ENCODE measurements at regions not wholly inside any gene's neighbourhood (a gene's known extent, or its start where the extent isn't known, plus 50 kb on each side); places are given as distances from the start of the nearest gene placed in this dataset.

DNA sequence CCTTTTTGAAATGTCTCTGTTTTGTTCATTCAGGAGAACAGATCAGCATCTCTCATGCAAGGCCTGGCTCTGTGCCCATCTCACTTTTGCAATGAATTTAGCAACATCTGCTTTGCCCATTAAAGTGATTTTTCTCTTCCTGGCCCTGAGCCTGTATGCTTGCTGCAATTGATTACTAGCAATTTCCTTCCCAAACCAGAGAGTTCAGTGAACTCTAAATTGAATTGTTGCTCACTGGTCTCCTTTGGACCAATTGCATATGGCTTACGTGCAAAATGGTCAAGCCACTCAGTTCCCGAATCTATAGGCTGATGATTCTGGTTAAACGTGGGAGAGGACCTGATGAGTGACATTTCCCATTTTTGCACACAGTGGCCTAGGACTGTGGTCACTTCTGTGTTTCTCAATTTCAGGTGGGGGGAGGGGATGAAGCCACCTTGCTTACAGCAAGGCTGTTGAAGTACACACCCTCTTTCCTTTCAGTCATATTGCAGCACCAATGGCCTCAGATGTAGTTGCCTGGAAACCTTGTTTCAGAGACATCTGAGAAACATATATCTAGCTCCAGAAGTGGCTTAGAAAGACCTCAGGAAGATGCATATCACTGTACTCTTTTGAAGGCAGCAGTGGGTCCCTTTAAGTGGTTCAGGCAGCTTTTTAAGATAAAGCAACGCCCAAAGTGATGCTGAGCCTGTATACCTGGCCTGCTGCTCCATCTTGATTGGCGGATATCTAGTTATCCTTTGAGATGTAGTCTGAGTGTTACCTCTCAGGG, 201.4 kb downstream of the PTEN start (continued):
- TF ChIP-seq, protein P1, sequence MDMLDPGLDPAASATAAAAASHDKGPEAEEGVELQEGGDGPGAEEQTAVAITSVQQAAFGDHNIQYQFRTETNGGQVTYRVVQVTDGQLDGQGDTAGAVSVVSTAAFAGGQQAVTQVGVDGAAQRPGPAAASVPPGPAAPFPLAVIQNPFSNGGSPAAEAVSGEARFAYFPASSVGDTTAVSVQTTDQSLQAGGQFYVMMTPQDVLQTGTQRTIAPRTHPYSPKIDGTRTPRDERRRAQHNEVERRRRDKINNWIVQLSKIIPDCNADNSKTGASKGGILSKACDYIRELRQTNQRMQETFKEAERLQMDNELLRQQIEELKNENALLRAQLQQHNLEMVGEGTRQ (IDR thresholded peaks at IDR 0.05; ENCODE audit: borderline replicate concordance, low read depth, low read length), result no peak
- peak; percentile 41; the same call in 1 of the 2 replicates for TF ChIP-seq YY1 (IDR thresholded peaks at IDR 0.05; ENCODE audit: low read depth, low read length)
- peak; percentile 99 for TF ChIP-seq RUNX3 (IDR thresholded peaks at IDR 0.05; ENCODE audit: low read length)
- peak; percentile 85 for TF ChIP-seq SP1 (IDR thresholded peaks at IDR 0.05; ENCODE audit: low read depth, low read length)
- no peak for TF ChIP-seq CBX3 (IDR thresholded peaks at IDR 0.05; ENCODE audit: borderline replicate concordance, low read depth)
- TF ChIP-seq RELA (IDR thresholded peaks at IDR 0.05; ENCODE audit: borderline replicate concordance, partially characterized antibody), result peak; percentile 8
- peak; percentile 82; the same call in 1 of the 2 replicates for TF ChIP-seq SPI1 (IDR thresholded peaks at IDR 0.05; ENCODE audit: borderline replicate concordance, insufficient read depth, low read depth, low read length)
- no peak for TF ChIP-seq MYC (IDR thresholded peaks at IDR 0.05; ENCODE audit: insufficient read depth, insufficient read length, insufficient replicate concordance, low read length, severe bottlenecking)
- TF ChIP-seq, protein P2, sequence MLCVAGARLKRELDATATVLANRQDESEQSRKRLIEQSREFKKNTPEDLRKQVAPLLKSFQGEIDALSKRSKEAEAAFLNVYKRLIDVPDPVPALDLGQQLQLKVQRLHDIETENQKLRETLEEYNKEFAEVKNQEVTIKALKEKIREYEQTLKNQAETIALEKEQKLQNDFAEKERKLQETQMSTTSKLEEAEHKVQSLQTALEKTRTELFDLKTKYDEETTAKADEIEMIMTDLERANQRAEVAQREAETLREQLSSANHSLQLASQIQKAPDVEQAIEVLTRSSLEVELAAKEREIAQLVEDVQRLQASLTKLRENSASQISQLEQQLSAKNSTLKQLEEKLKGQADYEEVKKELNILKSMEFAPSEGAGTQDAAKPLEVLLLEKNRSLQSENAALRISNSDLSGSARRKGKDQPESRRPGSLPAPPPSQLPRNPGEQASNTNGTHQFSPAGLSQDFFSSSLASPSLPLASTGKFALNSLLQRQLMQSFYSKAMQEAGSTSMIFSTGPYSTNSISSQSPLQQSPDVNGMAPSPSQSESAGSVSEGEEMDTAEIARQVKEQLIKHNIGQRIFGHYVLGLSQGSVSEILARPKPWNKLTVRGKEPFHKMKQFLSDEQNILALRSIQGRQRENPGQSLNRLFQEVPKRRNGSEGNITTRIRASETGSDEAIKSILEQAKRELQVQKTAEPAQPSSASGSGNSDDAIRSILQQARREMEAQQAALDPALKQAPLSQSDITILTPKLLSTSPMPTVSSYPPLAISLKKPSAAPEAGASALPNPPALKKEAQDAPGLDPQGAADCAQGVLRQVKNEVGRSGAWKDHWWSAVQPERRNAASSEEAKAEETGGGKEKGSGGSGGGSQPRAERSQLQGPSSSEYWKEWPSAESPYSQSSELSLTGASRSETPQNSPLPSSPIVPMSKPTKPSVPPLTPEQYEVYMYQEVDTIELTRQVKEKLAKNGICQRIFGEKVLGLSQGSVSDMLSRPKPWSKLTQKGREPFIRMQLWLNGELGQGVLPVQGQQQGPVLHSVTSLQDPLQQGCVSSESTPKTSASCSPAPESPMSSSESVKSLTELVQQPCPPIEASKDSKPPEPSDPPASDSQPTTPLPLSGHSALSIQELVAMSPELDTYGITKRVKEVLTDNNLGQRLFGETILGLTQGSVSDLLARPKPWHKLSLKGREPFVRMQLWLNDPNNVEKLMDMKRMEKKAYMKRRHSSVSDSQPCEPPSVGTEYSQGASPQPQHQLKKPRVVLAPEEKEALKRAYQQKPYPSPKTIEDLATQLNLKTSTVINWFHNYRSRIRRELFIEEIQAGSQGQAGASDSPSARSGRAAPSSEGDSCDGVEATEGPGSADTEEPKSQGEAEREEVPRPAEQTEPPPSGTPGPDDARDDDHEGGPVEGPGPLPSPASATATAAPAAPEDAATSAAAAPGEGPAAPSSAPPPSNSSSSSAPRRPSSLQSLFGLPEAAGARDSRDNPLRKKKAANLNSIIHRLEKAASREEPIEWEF (IDR thresholded peaks at IDR 0.05; ENCODE audit: insufficient replicate concordance, low read depth, low read length), result peak; percentile 84
- TF ChIP-seq SIN3A (IDR thresholded peaks at IDR 0.05; ENCODE audit: low read depth, low read length), result no peak
- TF ChIP-seq CREB1 (IDR thresholded peaks at IDR 0.05; ENCODE audit: low read depth), result peak; percentile 74; the same call in 1 of the 2 replicates
- TF ChIP-seq HDGF (IDR thresholded peaks at IDR 0.05), result no peak
- TF ChIP-seq CEBPZ (IDR thresholded peaks at IDR 0.05; ENCODE audit: low read depth, low read length), result no peak
- TF ChIP-seq, protein P3, sequence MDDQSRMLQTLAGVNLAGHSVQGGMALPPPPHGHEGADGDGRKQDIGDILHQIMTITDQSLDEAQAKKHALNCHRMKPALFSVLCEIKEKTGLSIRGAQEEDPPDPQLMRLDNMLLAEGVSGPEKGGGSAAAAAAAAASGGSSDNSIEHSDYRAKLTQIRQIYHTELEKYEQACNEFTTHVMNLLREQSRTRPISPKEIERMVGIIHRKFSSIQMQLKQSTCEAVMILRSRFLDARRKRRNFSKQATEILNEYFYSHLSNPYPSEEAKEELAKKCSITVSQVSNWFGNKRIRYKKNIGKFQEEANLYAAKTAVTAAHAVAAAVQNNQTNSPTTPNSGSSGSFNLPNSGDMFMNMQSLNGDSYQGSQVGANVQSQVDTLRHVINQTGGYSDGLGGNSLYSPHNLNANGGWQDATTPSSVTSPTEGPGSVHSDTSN (IDR thresholded peaks at IDR 0.05; ENCODE audit: insufficient replicate concordance, low read depth, low read length), result peak; percentile 81
- no peak for TF ChIP-seq ZNF274 (IDR thresholded peaks at IDR 0.05; ENCODE audit: insufficient read depth, insufficient read length)
- TF ChIP-seq SMAD1 (IDR thresholded peaks at IDR 0.05; ENCODE audit: low read depth, partially characterized antibody), result peak; percentile 70
- no peak for TF ChIP-seq POLR2A (IDR thresholded peaks at IDR 0.05; ENCODE audit: low read depth, low read length)
- TF ChIP-seq ZNF622 (IDR thresholded peaks at IDR 0.05), result no peak
- TF ChIP-seq CHD1 (IDR thresholded peaks at IDR 0.05; ENCODE audit: low read depth, low read length), result no peak
- TF ChIP-seq IKZF2 (IDR thresholded peaks at IDR 0.05), result peak; percentile 93 to 94
- no peak for TF ChIP-seq RAD51 (IDR thresholded peaks at IDR 0.05)

Measured in GM12878 (cell line).